GM23248 (cell line): ENCODE measurements at regions not wholly inside any gene's neighbourhood (a gene's known extent, or its start where the extent isn't known, plus 50 kb on each side); places are given as distances from the start of the nearest gene placed in this dataset.

Source experiments
- DNase-seq: peaks from one replicate; pipeline ENCODE4 v3.0.0-alpha.2; 2015
- H2AFZ ChIP-seq: fragments of 200-600 bp; sonication (generic); 2 replicates; pipeline ENCODE4 v1.6.1; 2016; ENCODE audit warnings: antibody characterized with exemption
- H3F3A ChIP-seq: fragments of 200-600 bp; sonication (generic); 2 replicates; pipeline ENCODE4 v1.6.1; 2016; ENCODE audit warnings: mild to moderate bottlenecking, antibody characterized with exemption, mixed run types; ENCODE audit not compliant: insufficient read depth
- H3K27ac ChIP-seq: fragments of 200-600 bp; sonication (generic); 2 replicates; pipeline ENCODE4 v1.5.1; 2016; ENCODE audit warnings: mild to moderate bottlenecking
- H3K27me3 ChIP-seq: fragments of 200-600 bp; sonication (generic); replicated peaks from 2 replicates; pipeline ENCODE4 v1.6.1; 2016; ENCODE audit warnings: mild to moderate bottlenecking; ENCODE audit not compliant: insufficient read depth
- H3K36me3 ChIP-seq: fragments of 200-600 bp; sonication (generic); 2 replicates; pipeline ENCODE4 v1.6.1; 2016; ENCODE audit warnings: low read depth, mild to moderate bottlenecking
- H3K4me1 ChIP-seq: fragments of 200-600 bp; sonication (generic); 2 replicates; pipeline ENCODE4 v1.6.1; 2016; ENCODE audit warnings: mild to moderate bottlenecking; ENCODE audit not compliant: insufficient read depth
- H3K4me2 ChIP-seq: fragments of 200-600 bp; sonication (generic); one replicate; pipeline ENCODE4 v1.6.1; 2016; ENCODE audit warnings: mild to moderate bottlenecking; ENCODE audit not compliant: unreplicated experiment
- H3K4me3 ChIP-seq: fragments of 200-600 bp; sonication (generic); 2 replicates; pipeline ENCODE4 v1.5.1; 2016; ENCODE audit warnings: mild to moderate bottlenecking
- H3K79me2 ChIP-seq: fragments of 200-600 bp; sonication (generic); 2 replicates; pipeline ENCODE4 v1.6.1; 2016; ENCODE audit warnings: mild to moderate bottlenecking; ENCODE audit not compliant: insufficient read depth
- H3K9ac ChIP-seq: fragments of 200-600 bp; sonication (generic); 2 replicates; pipeline ENCODE4 v1.6.1; 2016; ENCODE audit warnings: mild to moderate bottlenecking
- H3K9me2 ChIP-seq: fragments of 200-600 bp; sonication (generic); 2 replicates; pipeline ENCODE4 v1.6.1; 2016; ENCODE audit warnings: mixed run types, mild to moderate bottlenecking, moderate library complexity; ENCODE audit not compliant: insufficient read depth
- H3K9me3 ChIP-seq: fragments of 200-600 bp; sonication (generic); one replicate; pipeline ENCODE4 v1.6.1; 2017; ENCODE audit warnings: low read depth
- H4K20me1 ChIP-seq: fragments of 200-600 bp; sonication (generic); 2 replicates; pipeline ENCODE4 v1.6.0; 2016; ENCODE audit not compliant: insufficient read depth
- EZH2 ChIP-seq: fragments of 200-600 bp; sonication (generic); IDR thresholded peaks from 2 replicates; pipeline ENCODE4 v1.6.1; 2018; ENCODE audit warnings: antibody characterized with exemption, mild to moderate bottlenecking; ENCODE audit not compliant: insufficient read depth, poor library complexity, severe bottlenecking
- EZH2phosphoT487 ChIP-seq: fragments of 200-600 bp; sonication (generic); IDR thresholded peaks from 2 replicates; pipeline ENCODE4 v1.6.1; 2018; ENCODE audit warnings: antibody characterized with exemption, moderate library complexity, mild to moderate bottlenecking, low read depth; ENCODE audit not compliant: insufficient read depth
- WGBS, 2 experiments: methylation state at CpG; one replicate each; pipeline ENCODE4 v1.1.6; 2015 to 2017; ENCODE audit warnings: low lambda C conversion rate in 2 of 2, low coverage in 1 of 2; ENCODE audit errors: missing lambda C conversion rate in 2 of 2; 5-methylcytosine and 5-hydroxymethylcytosine counted together
- in situ Hi-C: fragments of 300-500 bp; cut with MboI; formaldehyde crosslinking; loops from 2 replicates; pipeline ENCODE4 v1.15.0; 2020

- no peak overlapping the region for H2AFZ ChIP-seq
- H3K27me3 ChIP-seq, result no peaks in the 10 kb centered on the region
- H3K27ac ChIP-seq, result no peak overlapping the region
- no peaks in the 10 kb centered on the region for H4K20me1 ChIP-seq
- in situ Hi-C loops, result no loop called here
- H3K9ac ChIP-seq, result no peak overlapping the region
- H3K4me1 ChIP-seq, result no peaks in the 10 kb centered on the region
- 74 to 90% methylated on average over 1 of the region's 1 CpG for WGBS, 2 experiments
- no peaks in the 10 kb centered on the region for H3K36me3 ChIP-seq
- DNase-seq, result peak; percentile 20
- no peak overlapping the region for H3K4me2 ChIP-seq
- no peaks in the 10 kb centered on the region for H3K79me2 ChIP-seq
- H3K4me3 ChIP-seq, result no peak overlapping the region
- TF ChIP-seq EZH2phosphoT487 (no peak), EZH2 (no peak)
- H3F3A ChIP-seq, result no peaks in the 10 kb centered on the region
- H3K9me3 ChIP-seq, result no peaks in the 10 kb centered on the region
- no peaks in the 10 kb centered on the region for H3K9me2 ChIP-seq
These were observed 129.2 kb upstream of the PAK3 start for GRCh38 chrX:110966839-110967238.

GRCh38 chrX:110966091-110966454 lies 129.9 kb upstream of the PAK3 start:
- H3K4me3 ChIP-seq, result no peak overlapping the region
- no peaks in the 10 kb centered on the region for H3F3A ChIP-seq
- WGBS, 2 experiments, result 71 to 72% methylated on average over 1 of the region's 1 CpG
- H3K36me3 ChIP-seq, result no peaks in the 10 kb centered on the region
- H3K4me1 ChIP-seq, result no peaks in the 10 kb centered on the region
- H3K9me3 ChIP-seq, result no peaks in the 10 kb centered on the region
- H3K9ac ChIP-seq, result no peak overlapping the region
- TF ChIP-seq EZH2phosphoT487, result no peak
- TF ChIP-seq EZH2, result no peak
- in situ Hi-C loops, result no loop called here
- no peak overlapping the region for H3K27ac ChIP-seq
- H3K9me2 ChIP-seq, result no peaks in the 10 kb centered on the region
- no peak overlapping the region for H3K4me2 ChIP-seq
- no peaks in the 10 kb centered on the region for H3K79me2 ChIP-seq
- no peak for DNase-seq
- no peak overlapping the region for H2AFZ ChIP-seq
- H3K27me3 ChIP-seq, result no peaks in the 10 kb centered on the region
- no peaks in the 10 kb centered on the region for H4K20me1 ChIP-seq

DNA sequence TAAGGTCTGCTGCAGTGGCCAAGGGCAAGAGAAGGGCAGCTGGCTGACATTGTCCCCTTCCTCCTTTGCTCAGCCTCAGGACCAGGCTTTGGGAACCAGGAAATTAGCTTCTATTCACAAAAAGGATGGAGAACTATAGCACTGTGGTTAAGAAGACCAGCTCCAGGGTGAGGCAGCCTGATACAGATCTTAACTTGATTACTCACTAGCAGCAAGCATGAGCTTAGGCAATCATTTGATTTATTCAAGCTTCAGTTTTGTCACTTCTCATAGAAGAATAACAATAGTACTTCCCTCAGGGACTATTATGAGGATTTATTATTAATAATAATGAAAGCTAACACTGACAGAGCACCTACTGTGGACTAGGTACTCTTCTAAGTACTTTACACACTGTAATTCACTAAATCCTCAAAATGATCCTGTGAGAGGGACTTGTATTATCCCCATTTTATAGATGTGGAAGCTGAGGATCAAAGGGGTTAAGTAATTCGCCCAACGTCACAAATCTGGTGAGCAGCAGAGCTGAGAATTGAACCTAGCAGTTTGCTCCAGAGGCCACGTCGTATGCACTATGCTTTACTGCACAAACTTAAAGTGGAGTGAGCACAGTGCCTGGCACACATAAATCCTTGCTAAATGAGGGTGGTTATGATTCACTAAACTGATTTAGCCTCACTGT lies 130.4 kb upstream of the PAK3 start:
- no peak overlapping the region for H2AFZ ChIP-seq
- no peaks in the 10 kb centered on the region for H3K9me2 ChIP-seq
- H3K36me3 ChIP-seq, result no peaks in the 10 kb centered on the region
- no peaks in the 10 kb centered on the region for H3K9me3 ChIP-seq
- no peak for DNase-seq
- H3K4me2 ChIP-seq, result no peak overlapping the region
- 63 to 73% methylated on average over 3 to 4 of the region's 4 CpGs for WGBS, 2 experiments
- no peaks in the 10 kb centered on the region for H4K20me1 ChIP-seq
- no peak overlapping the region for H3K4me3 ChIP-seq
- in situ Hi-C loops, result no loop called here
- no peak overlapping the region for H3K27ac ChIP-seq
- TF ChIP-seq EZH2phosphoT487 (no peak), EZH2 (no peak)
- no peaks in the 10 kb centered on the region for H3K27me3 ChIP-seq
- no peaks in the 10 kb centered on the region for H3K4me1 ChIP-seq
- H3K79me2 ChIP-seq, result no peaks in the 10 kb centered on the region
- H3K9ac ChIP-seq, result no peak overlapping the region
- H3F3A ChIP-seq, result no peaks in the 10 kb centered on the region

DNA sequence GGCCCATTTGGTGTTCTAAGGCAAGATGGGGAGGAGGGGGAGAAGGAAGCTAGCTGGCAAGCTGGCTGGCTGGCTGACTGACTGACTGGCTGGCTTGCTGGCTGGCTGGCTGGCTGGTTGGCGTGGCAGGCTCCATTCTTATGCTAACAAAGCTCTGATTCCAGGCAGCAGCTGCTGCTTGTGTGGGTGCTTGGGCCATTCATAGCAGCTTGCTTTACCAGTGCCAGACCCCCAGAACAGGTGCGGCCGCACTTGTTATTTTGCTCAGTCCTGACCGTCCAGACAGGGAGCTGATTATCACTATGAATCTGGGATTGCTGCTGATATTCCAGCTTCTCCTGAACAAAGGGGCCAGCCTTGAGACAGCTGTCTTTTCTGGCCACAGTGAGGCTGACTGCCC lies 131.2 kb upstream of the PAK3 start:
- DNase-seq, result no peak
- H3K4me2 ChIP-seq, result no peak overlapping the region
- no peak for TF ChIP-seq EZH2phosphoT487
- no peak for TF ChIP-seq EZH2
- H3K9me3 ChIP-seq, result no peaks in the 10 kb centered on the region
- H3K27ac ChIP-seq, result no peak overlapping the region
- H3K79me2 ChIP-seq, result no peaks in the 10 kb centered on the region
- H4K20me1 ChIP-seq, result no peaks in the 10 kb centered on the region
- H3K4me3 ChIP-seq, result no peak overlapping the region
- no peaks in the 10 kb centered on the region for H3K27me3 ChIP-seq
- no peaks in the 10 kb centered on the region for H3K36me3 ChIP-seq
- no peak overlapping the region for H3K9ac ChIP-seq
- no peaks in the 10 kb centered on the region for H3K4me1 ChIP-seq
- 51 to 57% methylated on average over 4 of the region's 4 CpGs for WGBS, 2 experiments
- no peak overlapping the region for H2AFZ ChIP-seq
- H3K9me2 ChIP-seq, result no peaks in the 10 kb centered on the region
- in situ Hi-C loops, result no loop called here
- H3F3A ChIP-seq, result no peaks in the 10 kb centered on the region

- TF ChIP-seq EZH2 (no peak), EZH2phosphoT487 (no peak)
- 5 to 9% methylated on average over 2 of the region's 2 CpGs for WGBS, 2 experiments
- Histone ChIP-seq H3K9ac (no peak overlapping the region), H3K27ac (no peak overlapping the region), H3K4me2 (no peak overlapping the region), H3K36me3 (no peaks in the 10 kb centered on the region), H3K4me3 (no peak overlapping the region), H3K9me3 (no peaks in the 10 kb centered on the region), H4K20me1 (no peaks in the 10 kb centered on the region), H3K79me2 (no peaks in the 10 kb centered on the region), H3F3A (no peaks in the 10 kb centered on the region), H2AFZ (no peak overlapping the region), H3K4me1 (no peaks in the 10 kb centered on the region), H3K27me3 (no peaks in the 10 kb centered on the region), H3K9me2 (no peaks in the 10 kb centered on the region)
- in situ Hi-C loops, result no loop called here
- no peak for DNase-seq
These were observed 133.5 kb upstream of the PAK3 start for GRCh38 chrX:110962451-110962850.
